GM18511 (cell line): ENCODE measurements at regions not wholly inside any gene's neighbourhood (a gene's known extent, or its start where the extent isn't known, plus 50 kb on each side); places are given as distances from the start of the nearest gene placed in this dataset.

Source experiments
- ATAC-seq: cut with Tn5 transposase; IDR thresholded peaks from one replicate; pipeline ENCODE4 v1.9.1; 2021; ENCODE audit warnings: mild to moderate bottlenecking, moderate library complexity; ENCODE audit not compliant: unreplicated experiment

- no peak for ATAC-seq
Observed at GRCh38 chr3:161555320-161555719, 58.7 kb downstream of the OTOL1 start.

- ATAC-seq = no peak
Observed at GRCh38 chr3:161556533-161556932, 59.9 kb downstream of the OTOL1 start.

GRCh38 chr3:161556941-161557340 lies 60.3 kb downstream of the OTOL1 start:
- no peak for ATAC-seq

- no peak for ATAC-seq
Observed at GRCh38 chr3:161557445-161558150, 61.0 kb downstream of the OTOL1 start.

GRCh38 chr3:161558236-161558635 lies 61.6 kb downstream of the OTOL1 start:
- ATAC-seq = no peak

GRCh38 chr3:161559177-161559998 lies 62.8 kb downstream of the OTOL1 start:
- no peak for ATAC-seq

- peak; percentile 60 for ATAC-seq
Observed at GRCh38 chr3:161560008-161560637, 63.5 kb downstream of the OTOL1 start.

- no peak for ATAC-seq
Observed at GRCh38 chr3:161567577-161568361, 71.2 kb downstream of the OTOL1 start.

GRCh38 chr3:161568671-161569070 lies 72.1 kb downstream of the OTOL1 start:
- ATAC-seq = no peak

- ATAC-seq = no peak
Observed at GRCh38 chr3:161571951-161572350, 75.3 kb downstream of the OTOL1 start.

- no peak for ATAC-seq
Observed at GRCh38 chr3:161573136-161573535, 76.5 kb downstream of the OTOL1 start.

GRCh38 chr3:161575901-161576300 lies 79.3 kb downstream of the OTOL1 start:
- no peak for ATAC-seq

GRCh38 chr3:161576311-161576710 lies 79.7 kb downstream of the OTOL1 start:
- ATAC-seq = no peak

- no peak for ATAC-seq
Observed at GRCh38 chr3:161576714-161577510, 80.3 kb downstream of the OTOL1 start.

- no peak for ATAC-seq
Observed at GRCh38 chr3:161577662-161578061, 81.1 kb downstream of the OTOL1 start.

- ATAC-seq = no peak
Observed at GRCh38 chr3:161579395-161580126, 83.0 kb downstream of the OTOL1 start.

- ATAC-seq = no peak
Observed at GRCh38 chr3:161585922-161586321, 89.3 kb downstream of the OTOL1 start.

- ATAC-seq = no peak
Observed at GRCh38 chr3:161586556-161587235, 90.1 kb downstream of the OTOL1 start.

- ATAC-seq = no peak
Observed at GRCh38 chr3:161598639-161599038, 102.0 kb downstream of the OTOL1 start.
